ENCODE measurements at regions not wholly inside any gene's neighbourhood (a gene's known extent, or its start where the extent isn't known, plus 50 kb on each side); places are given as distances from the start of the nearest gene placed in this dataset.

DNA sequence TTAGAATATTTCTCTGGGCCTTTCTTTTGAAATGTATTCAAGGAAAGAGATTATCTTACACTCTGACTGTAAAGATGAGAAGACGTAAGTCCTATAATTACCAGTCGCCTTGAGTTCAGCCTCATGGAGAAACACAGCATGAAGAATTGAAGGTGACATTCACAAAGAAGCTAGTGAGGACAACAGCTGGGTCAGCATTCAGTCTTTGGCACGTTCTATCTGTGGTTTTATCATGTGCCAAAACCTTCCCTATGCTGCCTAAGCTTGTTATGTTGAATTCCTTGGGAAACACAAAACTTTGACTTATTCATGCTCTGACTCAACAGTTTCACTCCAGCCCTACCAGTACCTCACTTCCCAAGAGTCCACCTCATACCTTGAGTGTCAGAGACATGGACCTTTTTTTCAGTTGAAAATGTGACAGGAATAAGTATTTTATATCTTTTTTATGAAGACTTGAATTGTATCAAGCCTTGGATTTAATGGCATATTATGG, 198.8 kb upstream of the KIRREL3 start:
- TF ChIP-seq TAF1 (IDR thresholded peaks at IDR 0.05; ENCODE audit: borderline replicate concordance, low read depth, low read length) (no peak), POLR2A (IDR thresholded peaks at IDR 0.05; ENCODE audit: low read depth, low read length) (no peak), CREM (IDR thresholded peaks at IDR 0.05; ENCODE audit: low read depth) (no peak), EP300 (IDR thresholded peaks at IDR 0.05; ENCODE audit: borderline replicate concordance in 1 of 2, control insufficient read depth in 1 of 2, low read depth in 2 of 2, low read length in 2 of 2) (no peak), ZSCAN29 (IDR thresholded peaks at IDR 0.05) (no peak), SIN3A (IDR thresholded peaks at IDR 0.05; ENCODE audit: low read depth, low read length) (no peak)
- TF ChIP-seq, protein P1, sequence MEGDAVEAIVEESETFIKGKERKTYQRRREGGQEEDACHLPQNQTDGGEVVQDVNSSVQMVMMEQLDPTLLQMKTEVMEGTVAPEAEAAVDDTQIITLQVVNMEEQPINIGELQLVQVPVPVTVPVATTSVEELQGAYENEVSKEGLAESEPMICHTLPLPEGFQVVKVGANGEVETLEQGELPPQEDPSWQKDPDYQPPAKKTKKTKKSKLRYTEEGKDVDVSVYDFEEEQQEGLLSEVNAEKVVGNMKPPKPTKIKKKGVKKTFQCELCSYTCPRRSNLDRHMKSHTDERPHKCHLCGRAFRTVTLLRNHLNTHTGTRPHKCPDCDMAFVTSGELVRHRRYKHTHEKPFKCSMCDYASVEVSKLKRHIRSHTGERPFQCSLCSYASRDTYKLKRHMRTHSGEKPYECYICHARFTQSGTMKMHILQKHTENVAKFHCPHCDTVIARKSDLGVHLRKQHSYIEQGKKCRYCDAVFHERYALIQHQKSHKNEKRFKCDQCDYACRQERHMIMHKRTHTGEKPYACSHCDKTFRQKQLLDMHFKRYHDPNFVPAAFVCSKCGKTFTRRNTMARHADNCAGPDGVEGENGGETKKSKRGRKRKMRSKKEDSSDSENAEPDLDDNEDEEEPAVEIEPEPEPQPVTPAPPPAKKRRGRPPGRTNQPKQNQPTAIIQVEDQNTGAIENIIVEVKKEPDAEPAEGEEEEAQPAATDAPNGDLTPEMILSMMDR (IDR thresholded peaks at IDR 0.05 in 2 of 3, conservative IDR thresholded peaks at IDR 0.05 in 1 of 3; ENCODE audit: control insufficient read depth in 2 of 3, extremely low read depth in 1 of 3, insufficient read depth in 1 of 3, low read depth in 3 of 3, low read length in 3 of 3) = no peak
- TF ChIP-seq, protein P2, sequence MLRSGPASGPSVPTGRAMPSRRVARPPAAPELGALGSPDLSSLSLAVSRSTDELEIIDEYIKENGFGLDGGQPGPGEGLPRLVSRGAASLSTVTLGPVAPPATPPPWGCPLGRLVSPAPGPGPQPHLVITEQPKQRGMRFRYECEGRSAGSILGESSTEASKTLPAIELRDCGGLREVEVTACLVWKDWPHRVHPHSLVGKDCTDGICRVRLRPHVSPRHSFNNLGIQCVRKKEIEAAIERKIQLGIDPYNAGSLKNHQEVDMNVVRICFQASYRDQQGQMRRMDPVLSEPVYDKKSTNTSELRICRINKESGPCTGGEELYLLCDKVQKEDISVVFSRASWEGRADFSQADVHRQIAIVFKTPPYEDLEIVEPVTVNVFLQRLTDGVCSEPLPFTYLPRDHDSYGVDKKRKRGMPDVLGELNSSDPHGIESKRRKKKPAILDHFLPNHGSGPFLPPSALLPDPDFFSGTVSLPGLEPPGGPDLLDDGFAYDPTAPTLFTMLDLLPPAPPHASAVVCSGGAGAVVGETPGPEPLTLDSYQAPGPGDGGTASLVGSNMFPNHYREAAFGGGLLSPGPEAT (IDR thresholded peaks at IDR 0.05; ENCODE audit: low read depth) = no peak

Measured in GM12878 (cell line).